GM21825 (cell line): ENCODE measurements at regions not wholly inside any gene's neighbourhood (a gene's known extent, or its start where the extent isn't known, plus 50 kb on each side); places are given as distances from the start of the nearest gene placed in this dataset.

Experiments
- ATAC-seq: cut with Tn5 transposase; IDR thresholded peaks from one replicate; pipeline ENCODE4 v1.9.1; 2021; ENCODE audit warnings: mild to moderate bottlenecking, moderate library complexity; ENCODE audit not compliant: unreplicated experiment

GRCh38 chr10:130578532-130579289, 442.5 kb downstream of the GLRX3 start:
- no peak for ATAC-seq

DNA sequence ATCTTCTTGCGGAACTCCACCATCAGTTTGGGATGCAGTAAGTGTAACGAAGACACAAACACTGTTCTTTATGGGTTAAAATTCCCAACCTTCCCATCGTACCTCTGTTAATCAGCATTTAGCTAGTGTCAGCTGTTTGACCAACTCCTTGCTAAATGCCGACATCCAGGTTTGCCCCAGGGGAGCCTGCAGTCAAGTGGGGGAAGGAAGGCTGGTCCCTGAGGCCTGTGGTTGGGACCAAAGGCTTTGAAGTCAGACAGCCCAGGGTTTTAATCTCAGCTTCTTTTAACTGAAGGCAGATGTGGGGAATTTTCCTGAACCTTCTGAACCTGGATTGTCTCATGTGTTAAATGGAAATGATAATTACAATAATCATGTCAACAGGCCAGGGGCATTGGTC, 443.7 kb downstream of the GLRX3 start:
- no peak for ATAC-seq

GRCh38 chr10:130580975-130581374, 444.8 kb downstream of the GLRX3 start:
- no peak for ATAC-seq

DNA sequence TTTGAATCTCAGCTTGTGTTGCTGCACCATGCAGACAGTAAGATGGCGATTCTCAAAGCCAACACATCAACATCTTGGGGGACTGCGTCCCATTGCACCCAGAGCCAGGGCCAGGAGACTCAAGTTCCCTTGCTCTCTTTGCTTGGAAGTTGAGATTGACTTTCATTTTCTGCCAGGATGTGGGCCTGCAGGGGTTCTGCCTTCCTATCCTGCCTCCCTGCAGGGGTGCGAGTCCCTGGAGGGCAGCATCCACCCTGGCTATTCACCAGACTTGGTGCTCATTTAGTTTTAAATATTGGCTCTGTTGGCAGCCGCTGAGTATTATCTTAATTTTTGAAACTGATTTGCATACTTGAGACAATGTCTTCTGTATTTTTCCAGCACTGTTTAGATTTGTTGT, 451.5 kb downstream of the GLRX3 start:
- ATAC-seq, result no peak

- no peak for ATAC-seq
Observed at GRCh38 chr10:130606001-130606405, 469.8 kb downstream of the GLRX3 start.

DNA sequence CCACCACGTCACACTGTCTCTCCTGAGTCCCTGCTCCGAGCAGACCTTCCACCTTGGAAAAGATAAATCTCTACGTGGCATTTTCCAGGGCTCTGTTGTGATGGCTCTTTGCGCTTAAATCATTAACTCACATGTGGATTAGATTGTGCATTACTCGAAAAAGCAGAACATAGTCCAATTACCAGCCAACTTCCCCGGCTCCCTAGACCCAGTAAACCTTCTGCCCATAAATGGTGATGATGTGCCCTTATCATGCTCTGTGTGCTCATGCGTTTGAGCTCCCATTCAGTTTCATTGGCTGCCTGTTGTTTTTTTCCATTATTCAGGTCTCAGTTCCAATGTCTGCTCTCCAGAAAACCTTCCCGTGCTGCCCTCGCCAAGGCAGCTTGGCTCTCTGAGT, 471.2 kb downstream of the GLRX3 start:
- ATAC-seq, result no peak

- no peak for ATAC-seq
Observed at GRCh38 chr10:130611239-130611638, 475.0 kb downstream of the GLRX3 start.

- no peak for ATAC-seq
Observed at GRCh38 chr10:130615457-130615856, 479.3 kb downstream of the GLRX3 start.

- no peak for ATAC-seq
Observed at GRCh38 chr10:130617985-130618384, 481.8 kb downstream of the GLRX3 start.

DNA sequence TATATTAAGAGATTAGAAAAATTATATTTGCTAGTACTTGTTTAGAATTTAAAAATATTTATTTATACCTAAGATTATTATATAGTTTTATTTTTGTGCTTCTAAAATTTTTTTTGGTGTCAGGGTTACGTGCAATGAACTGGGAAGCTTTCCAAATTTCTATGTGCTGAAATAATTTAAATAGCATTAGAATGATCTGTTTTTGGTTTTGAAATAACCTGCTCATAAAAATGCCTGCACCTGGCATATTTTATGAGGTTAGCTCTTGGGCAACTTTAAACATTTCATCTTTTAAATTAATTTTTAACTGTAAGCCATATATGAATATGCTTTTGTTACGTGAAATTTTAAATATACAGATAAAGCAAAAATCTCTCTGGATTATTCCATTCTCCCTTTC, 482.5 kb downstream of the GLRX3 start:
- no peak for ATAC-seq

DNA sequence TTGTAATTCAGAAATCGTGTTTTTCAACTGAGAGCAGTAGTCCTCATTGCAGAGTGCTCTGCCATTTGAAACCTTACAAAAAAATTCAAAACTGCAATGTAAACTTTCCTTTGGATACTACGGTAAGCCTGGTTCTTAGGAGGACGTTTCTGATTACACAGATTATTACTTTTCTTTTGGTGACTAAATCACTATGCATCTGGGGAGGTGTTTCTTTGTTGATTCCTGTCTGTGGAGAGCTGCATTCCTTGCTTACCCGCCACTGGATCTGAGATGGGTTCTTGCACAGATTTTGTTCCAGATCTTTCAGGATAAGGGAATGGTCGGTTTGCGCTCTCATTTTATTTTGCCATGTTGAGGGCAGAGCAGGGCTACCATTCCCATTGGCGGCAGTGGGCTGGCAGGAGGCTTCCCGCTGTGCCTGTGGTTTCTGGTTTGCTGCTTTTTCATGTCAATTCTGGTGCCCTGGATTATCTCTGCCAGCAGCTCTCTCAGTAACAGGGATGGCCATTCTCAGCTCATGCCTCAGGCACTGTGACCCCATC, 485.1 kb downstream of the GLRX3 start:
- ATAC-seq, result no peak

- no peak for ATAC-seq
Observed at GRCh38 chr10:130623680-130624267, 487.6 kb downstream of the GLRX3 start.

- no peak for ATAC-seq
Observed at GRCh38 chr10:130627346-130628045, 491.3 kb downstream of the GLRX3 start.

GRCh38 chr10:130630135-130630534, 493.9 kb downstream of the GLRX3 start:
- ATAC-seq, result no peak

- ATAC-seq, result no peak
Observed at GRCh38 chr10:130631142-130632096, 495.2 kb downstream of the GLRX3 start.

GRCh38 chr10:130634816-130635215, 498.6 kb downstream of the GLRX3 start:
- no peak for ATAC-seq

DNA sequence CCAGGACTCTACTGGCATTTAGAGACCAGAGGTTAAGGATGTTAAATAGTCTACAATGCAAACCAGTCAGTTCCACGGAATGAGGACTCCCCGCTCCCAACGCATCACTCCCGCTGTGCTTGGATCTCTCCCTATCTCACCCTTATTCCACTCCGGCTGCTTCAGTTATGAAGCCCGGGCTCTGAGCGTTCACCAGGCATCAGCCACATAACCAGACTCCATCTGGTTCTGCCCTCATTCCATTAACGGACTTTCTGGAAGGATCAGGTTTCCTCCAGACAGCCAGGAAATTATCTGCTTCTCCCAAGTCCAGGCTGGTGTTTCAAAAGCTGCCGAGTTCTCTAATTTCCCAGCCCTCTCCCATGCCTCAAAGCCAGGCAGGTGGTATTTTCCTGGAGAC, 499.3 kb downstream of the GLRX3 start:
- ATAC-seq, result no peak

GRCh38 chr10:130636313-130636930, 500.2 kb downstream of the GLRX3 start:
- no peak for ATAC-seq

- no peak for ATAC-seq
Observed at GRCh38 chr10:130637089-130637676, 501.0 kb downstream of the GLRX3 start.

GRCh38 chr10:130638991-130639390, 502.8 kb downstream of the GLRX3 start:
- ATAC-seq, result no peak
